Right lobe of liver (tissue), 4 donors: ENCODE measurements at regions not wholly inside any gene's neighbourhood (a gene's known extent, or its start where the extent isn't known, plus 50 kb on each side); places are given as distances from the start of the nearest gene placed in this dataset.

Experiments used
- POLR2A ChIP-seq: fragments of 450-650 bp; IDR thresholded peaks from one replicate; pipeline ENCODE4 v1.6.1; 2017; ENCODE audit warnings: antibody characterized with exemption, mild to moderate bottlenecking
- TF ChIP-seq, protein P1 (sequence below), 4 donors: fragments of 200-600 bp in 3 of 4; fragments of 450-650 bp in 1 of 4; IDR thresholded peaks; one replicate each; pipeline versions ENCODE4 v1.5.1 to v1.8.0; 2016 to 2022; ENCODE audit warnings: antibody characterized with exemption in 4 of 4, mild to moderate bottlenecking in 2 of 4
- donor health status: DM: no; HTN: no; CAD: no.
- donor health status: DM: no; HTN: no; CAD: no.
- donor health status: DM: no; HTN: yes; CAD: no.

DNA sequence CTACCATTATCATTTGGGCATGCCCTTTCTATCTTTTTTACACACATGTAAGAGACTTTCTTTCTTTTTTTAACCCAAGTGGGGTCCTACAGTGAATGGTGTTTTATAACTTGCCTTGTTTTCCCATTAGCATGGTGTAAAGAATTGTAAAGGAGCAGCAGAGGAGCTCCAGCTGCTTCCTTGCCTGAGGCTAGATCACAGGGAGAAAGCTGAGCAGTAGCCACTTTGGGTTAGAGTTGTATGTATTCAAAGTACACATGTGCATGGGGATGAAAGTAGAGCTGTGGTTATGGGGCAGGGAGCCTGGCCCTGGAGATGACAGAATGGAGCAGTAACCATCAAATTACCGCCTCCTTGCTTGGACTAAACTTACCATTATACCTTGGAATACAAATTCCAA is 231.1 kb upstream of the PDZRN3 start:
- TF ChIP-seq, protein P1, sequence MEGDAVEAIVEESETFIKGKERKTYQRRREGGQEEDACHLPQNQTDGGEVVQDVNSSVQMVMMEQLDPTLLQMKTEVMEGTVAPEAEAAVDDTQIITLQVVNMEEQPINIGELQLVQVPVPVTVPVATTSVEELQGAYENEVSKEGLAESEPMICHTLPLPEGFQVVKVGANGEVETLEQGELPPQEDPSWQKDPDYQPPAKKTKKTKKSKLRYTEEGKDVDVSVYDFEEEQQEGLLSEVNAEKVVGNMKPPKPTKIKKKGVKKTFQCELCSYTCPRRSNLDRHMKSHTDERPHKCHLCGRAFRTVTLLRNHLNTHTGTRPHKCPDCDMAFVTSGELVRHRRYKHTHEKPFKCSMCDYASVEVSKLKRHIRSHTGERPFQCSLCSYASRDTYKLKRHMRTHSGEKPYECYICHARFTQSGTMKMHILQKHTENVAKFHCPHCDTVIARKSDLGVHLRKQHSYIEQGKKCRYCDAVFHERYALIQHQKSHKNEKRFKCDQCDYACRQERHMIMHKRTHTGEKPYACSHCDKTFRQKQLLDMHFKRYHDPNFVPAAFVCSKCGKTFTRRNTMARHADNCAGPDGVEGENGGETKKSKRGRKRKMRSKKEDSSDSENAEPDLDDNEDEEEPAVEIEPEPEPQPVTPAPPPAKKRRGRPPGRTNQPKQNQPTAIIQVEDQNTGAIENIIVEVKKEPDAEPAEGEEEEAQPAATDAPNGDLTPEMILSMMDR (IDR thresholded peaks at IDR 0.05), result no peak
- TF ChIP-seq POLR2A, result no peak
